GM12891 (cell line): ENCODE measurements at regions not wholly inside any gene's neighbourhood (a gene's known extent, or its start where the extent isn't known, plus 50 kb on each side); places are given as distances from the start of the nearest gene placed in this dataset.
"Not testable (repeated sequence)": the region's sequence is repeated elsewhere in the genome, so short reads cannot be mapped to it uniquely, and the experiment has no call there.

Experiments
- POLR2A ChIP-seq: IDR thresholded peaks from 2 replicates; pipeline ENCODE4 v1.6.1; 2011; ENCODE audit warnings: low read depth, low read length, control low read depth
- SPI1 ChIP-seq: IDR thresholded peaks from 2 replicates; pipeline ENCODE4 v1.6.1; 2011; ENCODE audit warnings: low read depth, low read length, control low read depth

DNA sequence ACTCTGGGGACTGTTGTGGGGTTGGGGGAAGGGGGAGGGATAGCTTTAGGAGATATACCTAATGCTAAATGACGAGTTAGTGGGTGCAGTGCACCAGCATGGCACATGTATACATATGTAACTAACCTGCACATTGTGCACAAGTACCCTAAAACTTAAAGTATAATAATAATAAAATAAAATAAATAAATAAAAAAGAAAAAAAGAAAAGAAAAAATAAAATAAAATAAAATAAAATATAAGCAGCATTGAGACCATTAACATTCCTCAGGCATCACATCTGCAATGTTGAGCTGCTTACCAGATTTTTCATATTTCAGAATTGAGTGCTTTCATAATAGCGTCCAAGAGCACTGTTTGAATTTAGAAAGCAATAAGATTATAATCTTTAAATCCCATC lies 263.2 kb upstream of the GJE1 start:
- not testable (repeated sequence) for TF ChIP-seq POLR2A, SPI1
